ENCODE measurements at regions not wholly inside any gene's neighbourhood (a gene's known extent, or its start where the extent isn't known, plus 50 kb on each side); places are given as distances from the start of the nearest gene placed in this dataset.
A peak's percentile ranks its signal among the peaks of the same experiment; 100 is the strongest.
"Not testable (repeated sequence)": the region's sequence is repeated elsewhere in the genome, so short reads cannot be mapped to it uniquely, and the experiment has no call there.

DNA sequence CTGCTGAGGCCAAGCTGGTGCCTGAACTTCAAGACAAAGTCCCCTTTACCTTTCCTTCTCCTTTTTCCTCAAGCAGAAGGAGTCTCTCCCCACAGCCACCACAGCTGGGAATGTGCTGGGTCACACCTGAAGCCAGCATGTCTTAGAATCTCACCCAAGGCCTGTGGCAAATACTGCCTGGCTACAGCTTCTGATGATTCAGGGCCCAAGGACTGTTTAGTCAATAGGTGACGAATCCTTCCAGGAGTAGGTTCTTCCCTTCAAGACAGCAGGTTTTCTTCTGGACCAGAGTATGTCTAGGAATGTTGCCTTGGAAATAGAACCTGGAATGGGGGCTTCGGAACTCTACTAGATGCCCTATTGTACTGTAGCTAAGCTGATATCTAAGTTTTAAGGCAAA, 374.6 kb downstream of the KIF20B start:
- DNase-seq (ENCODE audit: low read depth): peak; percentile 88
- no peak overlapping the region for H3K4me3 ChIP-seq (ENCODE audit: low read depth, low read length)
- H3K27me3 ChIP-seq (ENCODE audit: control insufficient read depth, insufficient read depth, low read length): no peaks in the 10 kb centered on the region
- TF ChIP-seq, protein P1, sequence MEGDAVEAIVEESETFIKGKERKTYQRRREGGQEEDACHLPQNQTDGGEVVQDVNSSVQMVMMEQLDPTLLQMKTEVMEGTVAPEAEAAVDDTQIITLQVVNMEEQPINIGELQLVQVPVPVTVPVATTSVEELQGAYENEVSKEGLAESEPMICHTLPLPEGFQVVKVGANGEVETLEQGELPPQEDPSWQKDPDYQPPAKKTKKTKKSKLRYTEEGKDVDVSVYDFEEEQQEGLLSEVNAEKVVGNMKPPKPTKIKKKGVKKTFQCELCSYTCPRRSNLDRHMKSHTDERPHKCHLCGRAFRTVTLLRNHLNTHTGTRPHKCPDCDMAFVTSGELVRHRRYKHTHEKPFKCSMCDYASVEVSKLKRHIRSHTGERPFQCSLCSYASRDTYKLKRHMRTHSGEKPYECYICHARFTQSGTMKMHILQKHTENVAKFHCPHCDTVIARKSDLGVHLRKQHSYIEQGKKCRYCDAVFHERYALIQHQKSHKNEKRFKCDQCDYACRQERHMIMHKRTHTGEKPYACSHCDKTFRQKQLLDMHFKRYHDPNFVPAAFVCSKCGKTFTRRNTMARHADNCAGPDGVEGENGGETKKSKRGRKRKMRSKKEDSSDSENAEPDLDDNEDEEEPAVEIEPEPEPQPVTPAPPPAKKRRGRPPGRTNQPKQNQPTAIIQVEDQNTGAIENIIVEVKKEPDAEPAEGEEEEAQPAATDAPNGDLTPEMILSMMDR (IDR thresholded peaks at IDR 0.05; ENCODE audit: insufficient read depth, low read length, severe bottlenecking): no peak
- H3K36me3 ChIP-seq (ENCODE audit: control insufficient read depth, insufficient read depth, low read length): no peaks in the 10 kb centered on the region
- FAIRE-seq: peak; percentile 66

DNA sequence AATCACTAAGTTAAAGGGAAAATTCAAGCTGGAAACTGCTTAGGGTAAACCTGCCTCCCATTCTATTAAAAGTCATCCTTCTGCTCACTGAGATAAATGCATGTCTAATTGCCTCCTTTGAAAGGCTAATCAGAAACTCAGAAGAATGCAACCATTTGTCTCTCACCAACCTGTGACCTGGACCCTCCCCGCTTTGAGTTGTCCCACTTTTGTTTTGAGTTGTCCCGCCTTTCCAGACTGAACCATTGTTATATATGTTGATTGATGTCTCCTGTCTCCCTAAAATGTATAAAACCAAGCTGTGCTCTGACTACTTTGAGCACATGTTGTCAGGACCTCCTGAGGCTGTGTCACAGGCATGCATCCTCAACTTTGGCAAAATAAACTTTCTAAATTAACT, 378.4 kb downstream of the KIF20B start:
- TF ChIP-seq, protein P1 (IDR thresholded peaks at IDR 0.05; ENCODE audit: insufficient read depth, low read length, severe bottlenecking): no peak
- peak; percentile 40 for FAIRE-seq
- no peak for DNase-seq (ENCODE audit: low read depth)
- Histone ChIP-seq H3K27me3 (ENCODE audit: control insufficient read depth, insufficient read depth, low read length) (no peaks in the 10 kb centered on the region), H3K36me3 (ENCODE audit: control insufficient read depth, insufficient read depth, low read length) (no peaks in the 10 kb centered on the region), H3K4me3 (ENCODE audit: low read depth, low read length) (no peak overlapping the region)

DNA sequence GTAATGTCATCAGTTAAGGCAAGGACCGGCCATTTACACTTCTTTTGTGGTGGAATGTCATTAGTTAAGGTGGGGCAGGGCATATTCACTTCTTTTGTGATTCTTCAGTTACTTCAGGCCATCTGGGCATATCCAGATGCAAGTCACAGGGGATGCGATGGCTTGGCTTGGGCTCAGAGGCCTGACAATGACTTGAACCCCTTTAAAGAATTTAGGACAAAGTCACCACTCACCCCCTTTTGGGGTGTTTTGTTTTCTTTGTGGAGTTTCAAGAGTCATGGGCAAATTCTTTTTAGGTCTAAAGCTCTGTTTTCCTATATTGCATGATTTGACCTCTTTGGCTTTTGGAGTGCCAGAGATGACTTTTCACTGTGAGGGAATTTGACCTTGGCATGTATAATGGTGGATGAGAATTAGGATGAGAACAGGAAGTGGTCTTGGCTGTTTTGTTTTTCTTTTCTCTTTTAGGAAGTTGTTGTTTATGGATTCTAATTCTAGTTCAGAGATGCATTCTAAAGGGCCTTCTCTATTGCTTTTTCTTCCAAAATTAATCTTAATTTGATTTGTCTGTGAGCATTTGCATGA, 385.3 kb downstream of the KIF20B start:
- DNase-seq (ENCODE audit: low read depth); FAIRE-seq: not testable (repeated sequence)

DNA sequence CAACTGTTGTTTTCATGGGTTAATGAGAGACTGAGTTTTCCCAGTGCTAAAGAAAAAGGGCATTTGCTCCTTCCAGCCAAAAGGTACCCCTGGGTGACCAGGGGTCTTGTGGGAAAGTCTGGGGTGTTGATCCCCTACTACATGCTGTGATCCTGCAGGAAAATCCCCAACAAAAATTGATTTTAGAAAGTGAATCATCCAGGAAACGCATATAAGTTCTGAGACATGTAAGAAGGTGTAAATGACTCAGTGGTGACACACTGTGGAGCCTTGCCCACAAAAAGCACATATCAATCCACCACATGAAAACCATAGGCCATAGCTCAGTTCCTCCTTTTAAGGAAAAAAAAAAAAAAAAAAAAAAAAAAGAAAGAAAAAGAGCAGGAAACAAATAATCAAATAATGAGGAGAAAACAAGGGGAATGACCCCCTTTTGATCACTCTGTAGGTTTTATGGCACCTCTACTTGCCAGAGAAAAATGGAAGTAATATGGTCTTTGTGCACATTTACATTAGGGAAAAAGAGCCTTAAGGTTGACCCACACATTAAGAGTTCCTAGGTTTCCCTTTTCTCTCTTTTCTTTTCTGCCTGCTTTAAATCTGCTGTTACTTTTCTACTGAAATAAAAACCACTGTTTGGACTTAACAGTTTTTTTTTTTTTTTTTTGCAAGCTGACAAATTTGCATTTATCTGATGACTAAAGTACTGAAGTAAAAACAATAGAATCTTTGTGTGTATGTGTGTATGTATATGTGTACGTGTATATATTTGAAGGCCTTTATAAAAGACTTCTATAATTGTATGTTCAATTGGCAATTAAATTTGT, 386.0 kb downstream of the KIF20B start:
- Histone ChIP-seq H3K36me3 (ENCODE audit: control insufficient read depth, insufficient read depth, low read length) (no peaks in the 10 kb centered on the region), H3K27me3 (ENCODE audit: control insufficient read depth, insufficient read depth, low read length) (no peaks in the 10 kb centered on the region), H3K4me3 (ENCODE audit: low read depth, low read length) (no peak overlapping the region)
- peak; percentile 97 for DNase-seq (ENCODE audit: low read depth)
- TF ChIP-seq, protein P1 (IDR thresholded peaks at IDR 0.05; ENCODE audit: insufficient read depth, low read length, severe bottlenecking): no peak
- no peak for FAIRE-seq

More for the DNA sequence above, 385.3 kb downstream of the KIF20B start:
- H3K4me3 ChIP-seq (ENCODE audit: low read depth, low read length); H3K36me3 ChIP-seq (ENCODE audit: control insufficient read depth, insufficient read depth, low read length); H3K27me3 ChIP-seq (ENCODE audit: control insufficient read depth, insufficient read depth, low read length): not testable (repeated sequence)

DNA sequence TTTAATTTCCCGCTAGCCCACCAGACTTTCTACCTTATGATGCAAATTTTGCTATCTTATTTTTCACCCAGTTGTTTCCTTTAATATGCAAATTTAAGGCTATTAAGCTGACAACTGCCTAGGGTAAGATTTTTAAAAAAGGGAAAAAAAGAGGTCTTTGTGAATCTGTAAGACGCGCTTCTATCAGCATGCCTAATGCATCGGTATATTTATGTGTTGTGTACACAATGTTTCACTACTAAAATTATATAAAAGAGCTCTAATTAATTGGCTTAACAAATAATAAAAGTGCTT, 386.6 kb downstream of the KIF20B start:
- Histone ChIP-seq H3K4me3 (ENCODE audit: low read depth, low read length) (no peak overlapping the region), H3K27me3 (ENCODE audit: control insufficient read depth, insufficient read depth, low read length) (no peaks in the 10 kb centered on the region), H3K36me3 (ENCODE audit: control insufficient read depth, insufficient read depth, low read length) (no peaks in the 10 kb centered on the region)
- DNase-seq (ENCODE audit: low read depth): no peak
- TF ChIP-seq, protein P1 (IDR thresholded peaks at IDR 0.05; ENCODE audit: insufficient read depth, low read length, severe bottlenecking): no peak
- no peak for FAIRE-seq

DNA sequence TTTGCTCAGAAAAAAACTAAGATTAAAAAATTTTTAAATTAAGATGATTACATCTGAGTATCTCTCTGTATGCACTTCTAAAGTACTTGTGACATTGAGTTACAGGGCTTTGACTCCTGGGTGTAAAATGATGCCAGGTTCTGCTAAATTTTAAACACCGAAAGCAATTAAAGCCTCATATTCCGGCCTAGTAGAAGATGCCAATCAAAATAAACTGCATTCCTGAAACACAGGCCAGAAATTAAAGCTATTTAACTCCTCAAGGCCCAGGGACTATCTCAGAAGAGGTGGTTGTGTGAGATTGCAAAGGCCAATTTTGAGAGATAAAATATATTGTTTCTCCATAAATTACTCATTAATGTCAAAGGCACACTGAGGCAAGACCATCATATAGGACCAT, 388.3 kb downstream of the KIF20B start:
- H3K4me3 ChIP-seq (ENCODE audit: low read depth, low read length): no peak overlapping the region
- FAIRE-seq: no peak
- no peaks in the 10 kb centered on the region for H3K27me3 ChIP-seq (ENCODE audit: control insufficient read depth, insufficient read depth, low read length)
- TF ChIP-seq, protein P1 (IDR thresholded peaks at IDR 0.05; ENCODE audit: insufficient read depth, low read length, severe bottlenecking): no peak
- H3K36me3 ChIP-seq (ENCODE audit: control insufficient read depth, insufficient read depth, low read length): no peaks in the 10 kb centered on the region
- DNase-seq (ENCODE audit: low read depth): no peak
